Memory B cell (primary cell): ENCODE measurements at regions not wholly inside any gene's neighbourhood (a gene's known extent, or its start where the extent isn't known, plus 50 kb on each side); places are given as distances from the start of the nearest gene placed in this dataset.

Experiments used
- ATAC-seq: fragments of 150-1000 bp; cut with Tn5 transposase; 2 replicates; pipeline ENCODE4 v1.10.0; 2021; ENCODE audit warnings: low read depth, mild to moderate bottlenecking, moderate library complexity
- DNase-seq, 2 donors: peaks; one replicate each; pipeline ENCODE4 v3.0.0; 2022; ENCODE audit warnings: low spot score in 2 of 2
- H3K27ac Mint-ChIP-seq: one replicate; pipeline ENCODE4 v1.8.0; 2022; ENCODE audit warnings: mild to moderate bottlenecking, moderate library complexity, mixed read lengths
- H3K27me3 Mint-ChIP-seq: one replicate; pipeline ENCODE4 v1.8.0; 2022; ENCODE audit warnings: mixed read lengths
- H3K36me3 Mint-ChIP-seq: one replicate; pipeline ENCODE4 v1.8.0; 2022; ENCODE audit warnings: mild to moderate bottlenecking, mixed read lengths
- H3K4me1 Mint-ChIP-seq: one replicate; pipeline ENCODE4 v1.8.0; 2022; ENCODE audit warnings: mixed read lengths
- H3K4me3 Mint-ChIP-seq: one replicate; pipeline ENCODE4 v1.8.0; 2022; ENCODE audit warnings: mild to moderate bottlenecking, moderate library complexity, mixed read lengths
- H3K9me3 Mint-ChIP-seq: one replicate; pipeline ENCODE4 v1.8.0; 2022; ENCODE audit warnings: mixed read lengths

- Mint-ChIP-seq H3K9me3 (peaks cover 2% of the 10 kb centered on the region), H3K4me1 (peaks cover 12% of the 10 kb centered on the region), H3K27ac (no peak overlapping the region), H3K4me3 (no peak overlapping the region), H3K27me3 (no peaks in the 10 kb centered on the region), H3K36me3 (peaks cover 9% of the 10 kb centered on the region)
- ATAC-seq (no peak), DNase-seq (no peak)
Observed at GRCh38 chr3:106263011-106263410, 394.2 kb upstream of the CBLB start.

GRCh38 chr3:106263546-106263945, 394.7 kb upstream of the CBLB start:
- peaks cover 17% of the 10 kb centered on the region for H3K4me1 Mint-ChIP-seq
- H3K27me3 Mint-ChIP-seq = no peaks in the 10 kb centered on the region
- DNase-seq (no peak), ATAC-seq (no peak)
- H3K4me3 Mint-ChIP-seq = no peak overlapping the region
- no peak overlapping the region for H3K27ac Mint-ChIP-seq
- H3K36me3 Mint-ChIP-seq = peaks cover 9% of the 10 kb centered on the region
- H3K9me3 Mint-ChIP-seq = peaks cover 2% of the 10 kb centered on the region

- Mint-ChIP-seq H3K27ac (no peak overlapping the region), H3K4me1 (peaks cover 26% of the 10 kb centered on the region), H3K36me3 (peaks cover 5% of the 10 kb centered on the region), H3K27me3 (no peaks in the 10 kb centered on the region), H3K9me3 (peaks cover 2% of the 10 kb centered on the region), H3K4me3 (no peak overlapping the region)
- no peak for DNase-seq
- ATAC-seq = no peak
Observed at GRCh38 chr3:106265704-106266103, 396.9 kb upstream of the CBLB start.

GRCh38 chr3:106268696-106269095, 399.9 kb upstream of the CBLB start:
- Mint-ChIP-seq H3K4me1 (peaks cover 25% of the 10 kb centered on the region), H3K4me3 (peak overlapping the region; percentile 71), H3K27me3 (no peaks in the 10 kb centered on the region), H3K36me3 (peaks cover 1% of the 10 kb centered on the region), H3K27ac (no peak overlapping the region), H3K9me3 (peaks cover 1% of the 10 kb centered on the region)
- DNase-seq (no peak), ATAC-seq (peak; percentile 56)

- H3K4me1 Mint-ChIP-seq = peaks cover 32% of the 10 kb centered on the region
Observed at GRCh38 chr3:106272302-106272701, 403.5 kb upstream of the CBLB start.

GRCh38 chr3:106275592-106275991, 406.8 kb upstream of the CBLB start:
- no peak for ATAC-seq
- no peak overlapping the region for H3K27ac Mint-ChIP-seq
- H3K4me1 Mint-ChIP-seq = peaks cover 23% of the 10 kb centered on the region
- peaks cover 3% of the 10 kb centered on the region for H3K36me3 Mint-ChIP-seq
- DNase-seq = no peak
- H3K9me3 Mint-ChIP-seq = peaks cover 4% of the 10 kb centered on the region
- H3K27me3 Mint-ChIP-seq = no peaks in the 10 kb centered on the region
- no peak overlapping the region for H3K4me3 Mint-ChIP-seq

More at GRCh38 chr3:106272302-106272701, 403.5 kb upstream of the CBLB start:
- DNase-seq (no peak), ATAC-seq (no peak)
- Mint-ChIP-seq H3K4me3 (no peak overlapping the region), H3K36me3 (peaks cover 3% of the 10 kb centered on the region), H3K9me3 (peaks cover 4% of the 10 kb centered on the region), H3K27ac (no peak overlapping the region), H3K27me3 (no peaks in the 10 kb centered on the region)

GRCh38 chr3:106276151-106276550, 407.3 kb upstream of the CBLB start:
- Mint-ChIP-seq H3K4me1 (peaks cover 23% of the 10 kb centered on the region), H3K27ac (no peak overlapping the region), H3K36me3 (peaks cover 3% of the 10 kb centered on the region), H3K4me3 (no peak overlapping the region), H3K27me3 (no peaks in the 10 kb centered on the region), H3K9me3 (peaks cover 4% of the 10 kb centered on the region)
- no peak for ATAC-seq
- no peak for DNase-seq

GRCh38 chr3:106276755-106277612, 408.2 kb upstream of the CBLB start:
- H3K36me3 Mint-ChIP-seq = peaks cover 2% of the 10 kb centered on the region
- DNase-seq (no peak), ATAC-seq (no peak)
- peaks cover 4% of the 10 kb centered on the region for H3K9me3 Mint-ChIP-seq
- peaks cover 18% of the 10 kb centered on the region for H3K4me1 Mint-ChIP-seq
- H3K27ac Mint-ChIP-seq = no peak overlapping the region
- H3K4me3 Mint-ChIP-seq = no peak overlapping the region
- H3K27me3 Mint-ChIP-seq = no peaks in the 10 kb centered on the region

- Mint-ChIP-seq H3K27ac (no peak overlapping the region), H3K27me3 (no peaks in the 10 kb centered on the region), H3K4me1 (peaks cover 18% of the 10 kb centered on the region), H3K4me3 (no peak overlapping the region), H3K9me3 (peaks cover 5% of the 10 kb centered on the region), H3K36me3 (peaks cover 2% of the 10 kb centered on the region)
- ATAC-seq (no peak), DNase-seq (no peak)
Observed at GRCh38 chr3:106277731-106278130, 408.9 kb upstream of the CBLB start.

GRCh38 chr3:106281221-106281620, 412.4 kb upstream of the CBLB start:
- DNase-seq = no peak
- Mint-ChIP-seq H3K27ac (no peak overlapping the region), H3K27me3 (no peaks in the 10 kb centered on the region), H3K9me3 (peaks cover 1% of the 10 kb centered on the region), H3K4me3 (no peak overlapping the region), H3K4me1 (peaks cover 17% of the 10 kb centered on the region), H3K36me3 (no peaks in the 10 kb centered on the region)
- ATAC-seq = no peak

- no peak for ATAC-seq
- peaks cover 1% of the 10 kb centered on the region for H3K9me3 Mint-ChIP-seq
- H3K27me3 Mint-ChIP-seq = no peaks in the 10 kb centered on the region
Observed at GRCh38 chr3:106282943-106283342, 414.1 kb upstream of the CBLB start.

GRCh38 chr3:106288781-106289180, 420.0 kb upstream of the CBLB start:
- H3K27ac Mint-ChIP-seq = no peak overlapping the region
- no peak for ATAC-seq
- no peak overlapping the region for H3K4me3 Mint-ChIP-seq
- H3K4me1 Mint-ChIP-seq = peaks cover 5% of the 10 kb centered on the region
- no peaks in the 10 kb centered on the region for H3K36me3 Mint-ChIP-seq
- no peak for DNase-seq
- no peaks in the 10 kb centered on the region for H3K27me3 Mint-ChIP-seq
- no peaks in the 10 kb centered on the region for H3K9me3 Mint-ChIP-seq

More at GRCh38 chr3:106282943-106283342, 414.1 kb upstream of the CBLB start:
- no peak overlapping the region for H3K27ac Mint-ChIP-seq
- no peaks in the 10 kb centered on the region for H3K36me3 Mint-ChIP-seq
- H3K4me3 Mint-ChIP-seq = no peak overlapping the region
- H3K4me1 Mint-ChIP-seq = peaks cover 3% of the 10 kb centered on the region
- DNase-seq = no peak

GRCh38 chr3:106290304-106290997, 421.6 kb upstream of the CBLB start:
- DNase-seq = no peak
- Mint-ChIP-seq H3K4me1 (peaks cover 5% of the 10 kb centered on the region), H3K4me3 (no peak overlapping the region)

GRCh38 chr3:106293161-106293560, 424.3 kb upstream of the CBLB start:
- no peaks in the 10 kb centered on the region for H3K9me3 Mint-ChIP-seq
- ATAC-seq (no peak), DNase-seq (no peak)
- peaks cover 5% of the 10 kb centered on the region for H3K4me1 Mint-ChIP-seq
- H3K4me3 Mint-ChIP-seq = no peak overlapping the region
- no peak overlapping the region for H3K27ac Mint-ChIP-seq
- H3K36me3 Mint-ChIP-seq = no peaks in the 10 kb centered on the region
- no peaks in the 10 kb centered on the region for H3K27me3 Mint-ChIP-seq

More at GRCh38 chr3:106290304-106290997, 421.6 kb upstream of the CBLB start:
- Mint-ChIP-seq H3K9me3 (no peaks in the 10 kb centered on the region), H3K27me3 (no peaks in the 10 kb centered on the region), H3K27ac (peak overlapping the region; percentile 37), H3K36me3 (no peaks in the 10 kb centered on the region)
- no peak for ATAC-seq
